ENCODE measurements at regions not wholly inside any gene's neighbourhood (a gene's known extent, or its start where the extent isn't known, plus 50 kb on each side); places are given as distances from the start of the nearest gene placed in this dataset.
A peak's percentile ranks its signal among the peaks of the same experiment; 100 is the strongest.

DNA sequence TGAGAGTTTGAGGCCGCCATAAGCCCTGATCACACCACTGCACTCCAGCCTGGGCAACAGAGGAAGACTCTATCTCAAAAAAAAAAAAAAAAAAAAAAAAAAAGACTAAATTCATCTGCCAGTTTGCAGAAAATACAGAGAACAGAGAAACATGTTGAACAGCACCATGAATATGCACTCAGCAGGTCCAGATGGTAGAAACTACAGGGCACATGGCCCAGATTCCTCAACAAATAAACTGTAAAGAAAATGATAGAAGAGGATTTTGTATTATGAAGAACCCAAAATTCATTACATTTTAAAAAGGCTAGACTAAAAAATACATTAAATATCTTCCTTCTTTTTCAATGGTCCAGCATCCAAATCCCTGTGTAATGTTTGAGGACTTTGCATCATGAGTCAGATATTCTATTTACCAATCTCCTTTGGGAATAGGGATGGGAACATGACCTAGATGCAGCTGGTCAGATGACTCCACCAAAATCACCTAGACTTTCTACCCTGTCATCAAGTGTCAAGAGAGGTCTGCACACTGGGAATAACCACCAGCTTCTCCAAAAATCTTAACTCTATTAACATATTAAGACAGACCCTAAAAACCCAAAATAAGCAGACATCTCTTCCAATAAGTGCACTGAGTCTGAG is 189.1 kb upstream of the TCF21 start:
- Mint-ChIP-seq H3K4me1 (peaks cover 5% of the 10 kb centered on the region), H3K27ac (no peak overlapping the region), H3K36me3 (no peaks in the 10 kb centered on the region), H3K9me3 (peaks cover 2% of the 10 kb centered on the region), H3K4me3 (no peak overlapping the region)
- no peak for DNase-seq (ENCODE audit: low spot score in 2 of 2)
- no peak for ATAC-seq

DNA sequence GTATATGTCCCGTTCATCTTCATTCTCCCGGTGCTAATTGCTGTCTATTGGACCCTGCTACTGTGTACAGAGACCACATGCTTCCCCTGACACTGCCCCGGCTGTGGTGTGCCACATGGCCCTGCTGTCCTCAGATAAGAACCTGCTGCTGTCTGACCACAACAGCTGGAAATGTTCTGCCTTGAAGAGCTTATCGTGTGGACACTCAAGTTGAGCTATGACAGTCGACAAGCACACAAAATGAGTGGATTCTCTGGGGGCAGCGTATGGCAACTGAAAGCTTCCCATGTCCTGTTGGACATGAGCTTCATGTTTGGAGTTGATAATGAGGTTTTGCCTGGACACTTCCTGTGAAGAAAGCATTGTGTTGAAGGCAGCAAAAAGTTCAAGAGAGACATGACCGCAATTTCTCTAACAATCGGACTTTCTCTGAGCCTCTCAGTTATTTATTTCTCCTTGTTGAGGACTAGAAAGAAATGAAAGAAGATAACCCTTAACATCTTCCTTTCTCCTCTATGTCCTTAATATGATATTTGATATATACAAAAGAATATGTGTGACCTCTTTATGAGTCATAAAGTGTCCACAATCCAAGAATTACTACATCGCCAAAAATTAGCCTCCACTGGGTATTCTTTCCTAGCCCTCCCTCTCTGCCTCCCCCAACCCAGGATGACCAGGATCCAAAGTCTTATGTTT is 187.1 kb upstream of the TCF21 start:
- no peak overlapping the region for H3K4me3 Mint-ChIP-seq
- H3K4me1 Mint-ChIP-seq: peaks cover 5% of the 10 kb centered on the region
- DNase-seq (ENCODE audit: low spot score in 2 of 2): no peak
- peaks cover 2% of the 10 kb centered on the region for H3K9me3 Mint-ChIP-seq
- peak; percentile 28 for ATAC-seq
- H3K36me3 Mint-ChIP-seq: no peaks in the 10 kb centered on the region
- H3K27ac Mint-ChIP-seq: no peak overlapping the region

DNA sequence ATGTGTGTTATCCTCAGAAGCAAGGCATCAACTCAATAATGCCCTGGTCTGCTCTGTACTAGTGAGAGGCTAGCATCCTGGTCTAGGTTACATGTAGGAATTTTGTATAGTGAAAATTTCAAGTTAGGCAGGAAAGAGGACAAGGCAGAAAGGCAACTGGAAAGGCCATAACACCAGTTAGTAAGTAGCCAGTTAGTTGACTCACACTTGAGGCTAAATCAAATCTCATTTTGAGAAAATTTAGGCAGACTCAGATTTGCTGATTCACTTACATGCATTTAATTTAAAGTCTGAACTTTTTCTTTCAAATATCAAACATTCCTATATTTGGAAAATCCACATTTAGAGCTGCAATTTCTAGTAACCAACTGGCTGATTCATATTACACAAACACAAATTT is 184.5 kb upstream of the TCF21 start:
- Mint-ChIP-seq H3K4me3 (no peak overlapping the region), H3K9me3 (no peaks in the 10 kb centered on the region), H3K4me1 (peaks cover 5% of the 10 kb centered on the region), H3K36me3 (no peaks in the 10 kb centered on the region), H3K27ac (no peak overlapping the region)
- DNase-seq (ENCODE audit: low spot score in 2 of 2): no peak
- ATAC-seq: no peak

DNA sequence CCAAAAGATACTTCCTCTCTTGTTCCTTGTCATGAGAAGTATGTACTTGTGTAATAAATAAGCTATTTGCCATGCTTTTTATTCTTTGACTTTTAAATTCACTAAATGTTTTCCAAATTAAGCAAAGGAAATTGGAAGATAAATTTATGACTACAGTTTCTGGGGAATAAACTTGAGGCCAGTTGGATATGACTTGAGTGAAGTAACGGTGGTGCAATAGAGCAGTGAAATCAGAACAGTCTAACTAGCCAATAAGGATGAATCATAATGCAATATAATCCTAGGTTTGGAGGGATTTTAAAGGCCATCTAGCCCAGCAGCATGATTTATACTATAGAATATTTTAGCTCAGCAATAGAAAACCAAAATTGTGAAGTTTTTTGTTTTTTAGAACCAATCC is 183.8 kb upstream of the TCF21 start:
- no peak for DNase-seq (ENCODE audit: low spot score in 2 of 2)
- peaks cover 5% of the 10 kb centered on the region for H3K4me1 Mint-ChIP-seq

DNA sequence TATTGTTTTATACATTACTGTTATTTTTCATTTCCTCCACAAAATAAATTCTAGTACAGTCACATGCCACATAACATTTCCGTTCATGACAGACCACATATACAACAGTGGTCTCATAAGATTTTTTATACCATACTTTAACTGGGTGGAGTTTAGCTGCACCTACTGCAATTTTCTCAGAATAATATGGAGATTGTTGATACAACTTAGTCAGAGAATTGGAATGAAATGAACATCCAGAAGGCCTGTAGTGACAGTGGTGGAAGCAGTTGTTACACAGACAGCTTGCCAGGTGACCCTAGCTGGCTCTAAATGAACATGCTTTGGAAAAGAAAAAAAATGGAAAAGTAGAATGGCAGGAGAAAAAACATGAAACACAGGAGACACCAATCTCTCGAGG is 183.2 kb upstream of the TCF21 start:
- no peak overlapping the region for H3K4me3 Mint-ChIP-seq
- H3K36me3 Mint-ChIP-seq: no peaks in the 10 kb centered on the region
- H3K9me3 Mint-ChIP-seq: no peaks in the 10 kb centered on the region
- H3K4me1 Mint-ChIP-seq: peaks cover 5% of the 10 kb centered on the region
- ATAC-seq (no peak), DNase-seq (ENCODE audit: low spot score in 2 of 2) (no peak)
- no peak overlapping the region for H3K27ac Mint-ChIP-seq

More for the DNA sequence above, 183.8 kb upstream of the TCF21 start:
- ATAC-seq: no peak
- Mint-ChIP-seq H3K36me3 (no peaks in the 10 kb centered on the region), H3K4me3 (no peak overlapping the region), H3K9me3 (no peaks in the 10 kb centered on the region), H3K27ac (no peak overlapping the region)

DNA sequence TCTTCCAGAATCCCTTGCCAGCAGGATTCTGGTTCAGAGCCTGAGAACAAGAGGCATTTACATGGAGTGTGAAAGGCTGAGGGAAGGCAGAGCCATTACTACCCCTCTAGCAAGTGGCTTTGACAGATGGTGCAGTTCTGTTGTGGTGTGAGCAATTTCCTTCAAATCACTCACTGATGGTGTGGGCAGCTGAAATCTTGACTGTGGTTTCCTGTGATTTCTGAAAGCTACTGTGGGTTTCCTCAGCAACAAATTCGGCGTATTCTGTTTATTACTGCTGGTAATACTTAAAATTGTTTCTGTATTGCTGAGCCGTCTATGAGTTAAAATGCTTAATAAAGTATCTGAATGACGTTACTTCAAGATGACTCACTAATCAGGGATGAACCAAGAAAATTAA is 181.5 kb upstream of the TCF21 start:
- no peaks in the 10 kb centered on the region for H3K36me3 Mint-ChIP-seq
- no peak overlapping the region for H3K27ac Mint-ChIP-seq
- DNase-seq (ENCODE audit: low spot score in 2 of 2): no peak

DNA sequence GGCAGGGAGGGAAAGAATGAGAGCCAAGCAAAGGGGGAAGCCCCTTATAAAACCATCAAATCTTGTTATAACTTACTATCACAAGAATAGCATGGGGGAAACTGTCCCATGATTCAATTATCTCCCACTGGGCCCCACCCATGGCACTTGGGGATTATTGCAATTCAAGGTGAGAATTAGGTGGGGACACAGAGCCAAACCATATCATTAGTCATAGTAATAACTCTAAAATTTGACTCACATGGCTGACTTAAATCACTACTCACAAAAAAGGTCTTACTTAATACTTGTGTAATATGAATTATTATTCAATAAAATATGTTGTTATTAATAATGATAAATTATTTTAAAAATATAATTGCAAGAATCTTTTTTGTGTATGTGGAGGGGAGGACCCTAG is 178.1 kb upstream of the TCF21 start:
- H3K27ac Mint-ChIP-seq: no peak overlapping the region
- DNase-seq (ENCODE audit: low spot score in 2 of 2): no peak

More for the DNA sequence above, 181.5 kb upstream of the TCF21 start:
- Mint-ChIP-seq H3K9me3 (no peaks in the 10 kb centered on the region), H3K4me1 (no peaks in the 10 kb centered on the region), H3K4me3 (no peak overlapping the region)
- peak; percentile 91 for ATAC-seq

DNA sequence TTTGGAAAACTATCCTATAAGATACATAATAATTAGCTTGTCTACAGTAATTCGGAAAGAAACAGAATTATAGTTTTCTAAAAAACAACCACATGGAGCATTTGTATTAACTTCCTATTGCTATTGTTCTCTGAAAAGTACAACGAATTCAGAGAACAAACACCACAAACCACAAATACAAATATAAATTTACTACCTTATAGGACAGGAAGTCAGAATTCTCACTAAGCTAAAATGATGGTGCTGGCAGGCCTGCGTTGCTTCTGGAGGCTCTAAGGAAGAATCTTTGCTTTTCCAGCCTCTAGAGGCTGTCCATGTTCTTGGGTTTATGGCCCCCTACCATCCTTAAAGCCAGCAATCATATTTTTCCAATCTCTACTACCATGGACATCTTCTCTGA is 173.6 kb upstream of the TCF21 start:
- Mint-ChIP-seq H3K4me1 (no peaks in the 10 kb centered on the region), H3K27ac (no peak overlapping the region), H3K9me3 (no peaks in the 10 kb centered on the region), H3K4me3 (no peak overlapping the region), H3K36me3 (no peaks in the 10 kb centered on the region)
- ATAC-seq (no peak), DNase-seq (ENCODE audit: low spot score in 2 of 2) (no peak)

More for the DNA sequence above, 178.1 kb upstream of the TCF21 start:
- Mint-ChIP-seq H3K36me3 (no peaks in the 10 kb centered on the region), H3K4me3 (no peak overlapping the region), H3K4me1 (no peaks in the 10 kb centered on the region), H3K9me3 (no peaks in the 10 kb centered on the region)
- ATAC-seq: no peak

DNA sequence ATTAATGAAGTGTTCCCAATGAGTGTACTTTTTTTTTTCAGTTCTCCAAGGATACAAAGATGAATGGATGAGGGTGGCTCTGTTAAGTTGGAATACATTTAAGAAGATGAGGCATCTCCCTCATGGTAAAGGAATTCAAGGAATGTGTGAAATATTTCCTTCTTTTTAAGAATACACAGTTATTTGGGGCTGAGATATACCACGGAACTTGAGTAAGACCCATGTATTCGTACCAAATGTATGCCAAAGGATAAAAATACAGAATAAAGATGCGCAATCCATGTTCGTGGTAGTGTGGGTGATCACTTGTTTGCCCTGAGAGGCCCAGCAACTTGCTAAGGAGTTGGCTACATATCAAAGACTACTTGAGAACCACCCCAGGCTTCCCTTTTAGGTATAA is 164.2 kb upstream of the TCF21 start:
- Mint-ChIP-seq H3K36me3 (no peaks in the 10 kb centered on the region), H3K27ac (no peak overlapping the region), H3K4me3 (no peak overlapping the region), H3K4me1 (no peaks in the 10 kb centered on the region), H3K9me3 (peaks cover 4% of the 10 kb centered on the region)
- no peak for DNase-seq (ENCODE audit: low spot score in 2 of 2)
- no peak for ATAC-seq

DNA sequence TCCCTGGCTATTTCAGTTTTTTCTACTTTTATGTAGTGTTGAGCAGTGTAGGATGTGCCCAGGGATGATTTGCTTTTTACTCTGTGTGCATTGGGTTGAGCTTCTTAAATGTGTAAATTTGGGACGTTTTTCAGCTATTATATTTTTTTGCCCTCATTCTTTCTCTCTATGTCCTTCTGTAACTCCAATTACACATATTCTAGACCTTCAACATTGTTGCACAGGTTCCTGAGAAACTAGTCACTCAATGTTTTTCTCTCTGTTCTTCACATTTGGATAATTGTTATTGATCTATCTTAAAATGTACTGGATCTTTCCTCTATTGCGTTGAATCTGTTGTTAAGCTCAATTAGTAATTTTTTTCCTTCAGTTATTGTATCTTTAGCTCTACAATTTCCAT is 162.7 kb upstream of the TCF21 start:
- H3K4me1 Mint-ChIP-seq: no peaks in the 10 kb centered on the region
- DNase-seq (ENCODE audit: low spot score in 2 of 2) (no peak), ATAC-seq (no peak)
- no peaks in the 10 kb centered on the region for H3K36me3 Mint-ChIP-seq
- H3K4me3 Mint-ChIP-seq: no peak overlapping the region
- peaks cover 4% of the 10 kb centered on the region for H3K9me3 Mint-ChIP-seq
- no peak overlapping the region for H3K27ac Mint-ChIP-seq

DNA sequence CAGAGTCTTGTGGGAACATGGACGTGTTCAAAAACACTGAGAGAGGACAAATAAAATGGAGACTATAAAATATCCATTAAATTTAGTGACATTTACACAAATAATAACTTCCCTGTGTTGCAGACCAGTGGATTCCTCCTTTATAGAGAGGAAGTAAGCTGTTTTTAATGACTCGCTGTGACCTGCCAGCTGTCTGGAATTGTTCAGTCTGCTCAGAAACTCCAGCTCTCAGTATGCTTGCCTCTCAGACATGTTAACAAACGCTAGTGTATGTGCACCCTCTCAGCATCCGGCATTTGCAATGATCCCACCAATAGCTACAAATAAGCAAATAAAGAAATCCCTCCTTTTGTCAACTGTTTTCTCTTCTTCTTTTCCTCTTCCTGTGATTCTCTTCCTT is 158.0 kb upstream of the TCF21 start:
- no peak overlapping the region for H3K4me3 Mint-ChIP-seq
- DNase-seq (ENCODE audit: low spot score in 2 of 2) (no peak), ATAC-seq (no peak)
- H3K36me3 Mint-ChIP-seq: no peaks in the 10 kb centered on the region
- H3K4me1 Mint-ChIP-seq: no peaks in the 10 kb centered on the region
- no peak overlapping the region for H3K27ac Mint-ChIP-seq
- H3K9me3 Mint-ChIP-seq: peaks cover 6% of the 10 kb centered on the region

DNA sequence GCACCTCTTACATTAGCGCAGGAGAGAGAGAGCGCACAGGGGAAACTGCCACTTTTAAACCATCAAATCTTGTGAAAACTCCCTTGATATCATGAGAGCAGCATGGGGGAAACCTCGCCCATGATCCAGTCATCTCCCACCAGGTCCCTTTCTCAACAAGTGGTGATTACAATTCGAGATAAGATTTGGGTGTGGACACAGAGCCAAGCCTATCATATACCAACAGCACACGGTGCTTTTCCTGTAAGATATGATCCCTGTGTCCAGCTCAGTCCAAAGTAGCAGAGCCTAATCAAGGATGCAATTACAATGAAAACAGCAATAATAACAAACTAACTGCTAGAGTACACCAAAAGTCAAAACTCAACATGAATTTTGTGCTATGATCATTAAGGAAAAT is 148.7 kb upstream of the TCF21 start:
- Mint-ChIP-seq H3K27ac (no peak overlapping the region), H3K9me3 (no peaks in the 10 kb centered on the region), H3K4me3 (no peak overlapping the region), H3K4me1 (no peaks in the 10 kb centered on the region), H3K36me3 (no peaks in the 10 kb centered on the region)
- DNase-seq (ENCODE audit: low spot score in 2 of 2): no peak
- ATAC-seq: no peak

DNA sequence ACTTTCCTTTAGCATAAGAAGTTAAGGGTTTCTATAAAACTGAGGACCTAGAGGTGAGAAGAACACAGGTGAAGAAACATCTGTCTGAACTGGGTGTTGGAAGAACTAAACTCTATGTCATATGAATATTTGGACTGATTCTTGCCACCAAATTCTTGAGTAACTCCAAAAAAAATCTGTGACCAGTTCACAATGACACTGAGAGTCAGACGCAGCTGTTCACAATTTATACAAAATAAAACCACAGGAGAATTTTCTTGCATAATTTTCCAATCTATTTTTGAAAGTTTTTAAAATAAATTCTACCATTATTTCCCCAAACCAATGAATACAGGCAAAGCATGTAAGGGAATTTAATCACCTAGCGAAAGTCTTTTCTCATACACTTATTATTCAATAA is 148.1 kb upstream of the TCF21 start:
- DNase-seq (ENCODE audit: low spot score in 2 of 2): no peak
- no peak for ATAC-seq
- Mint-ChIP-seq H3K36me3 (no peaks in the 10 kb centered on the region), H3K9me3 (no peaks in the 10 kb centered on the region), H3K4me3 (no peak overlapping the region), H3K4me1 (no peaks in the 10 kb centered on the region), H3K27ac (no peak overlapping the region)

DNA sequence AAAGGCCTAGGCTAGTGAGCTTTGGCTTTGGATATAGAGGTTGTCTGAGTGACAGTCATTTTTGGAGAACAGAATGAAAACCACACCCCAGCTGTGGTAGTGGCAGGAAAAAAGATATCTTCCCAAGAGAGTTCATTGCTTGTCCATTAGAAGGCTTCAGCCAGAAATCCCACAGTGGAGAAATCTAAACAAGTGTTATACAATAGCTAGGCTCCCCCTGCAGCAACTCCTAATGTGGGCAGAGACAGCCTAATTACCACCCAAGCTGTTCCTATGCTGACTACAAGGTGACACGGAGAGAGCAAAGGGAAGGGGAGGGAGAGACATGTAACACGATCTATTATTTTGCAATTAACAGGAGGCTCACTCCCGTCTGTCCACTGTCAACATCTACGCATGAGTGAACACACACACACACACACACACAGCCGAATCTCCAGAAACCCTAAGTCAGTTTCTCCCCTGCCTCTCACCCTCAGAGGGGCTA is 147.5 kb upstream of the TCF21 start:
- Mint-ChIP-seq H3K36me3 (no peaks in the 10 kb centered on the region), H3K4me3 (no peak overlapping the region)

DNA sequence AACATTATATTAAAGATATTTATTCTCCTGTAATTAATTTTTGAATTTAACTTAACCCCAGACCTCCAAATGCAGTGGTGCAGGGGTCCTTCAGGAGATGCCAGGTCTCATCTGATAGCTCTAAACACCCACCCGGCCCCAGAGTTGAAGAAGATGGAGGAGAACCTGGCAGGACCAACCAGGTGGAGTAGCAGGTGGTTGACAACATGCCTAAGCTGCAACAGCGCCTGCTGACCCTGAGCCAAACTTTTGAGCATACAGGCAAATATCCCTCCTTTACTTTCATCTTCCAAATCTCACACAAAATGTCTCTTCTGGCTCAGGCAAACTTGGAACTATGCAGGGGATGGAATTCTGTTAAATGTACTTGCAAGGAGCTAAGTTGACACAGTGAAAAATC is 145.3 kb upstream of the TCF21 start:
- H3K36me3 Mint-ChIP-seq: no peaks in the 10 kb centered on the region
- H3K9me3 Mint-ChIP-seq: peaks cover 3% of the 10 kb centered on the region
- ATAC-seq (no peak), DNase-seq (ENCODE audit: low spot score in 2 of 2) (no peak)
- no peaks in the 10 kb centered on the region for H3K4me1 Mint-ChIP-seq
- H3K27ac Mint-ChIP-seq: no peak overlapping the region
- no peak overlapping the region for H3K4me3 Mint-ChIP-seq

More for the DNA sequence above, 147.5 kb upstream of the TCF21 start:
- Mint-ChIP-seq H3K27ac (no peak overlapping the region), H3K4me1 (no peaks in the 10 kb centered on the region), H3K9me3 (no peaks in the 10 kb centered on the region)
- no peak for ATAC-seq
- no peak for DNase-seq (ENCODE audit: low spot score in 2 of 2)

DNA sequence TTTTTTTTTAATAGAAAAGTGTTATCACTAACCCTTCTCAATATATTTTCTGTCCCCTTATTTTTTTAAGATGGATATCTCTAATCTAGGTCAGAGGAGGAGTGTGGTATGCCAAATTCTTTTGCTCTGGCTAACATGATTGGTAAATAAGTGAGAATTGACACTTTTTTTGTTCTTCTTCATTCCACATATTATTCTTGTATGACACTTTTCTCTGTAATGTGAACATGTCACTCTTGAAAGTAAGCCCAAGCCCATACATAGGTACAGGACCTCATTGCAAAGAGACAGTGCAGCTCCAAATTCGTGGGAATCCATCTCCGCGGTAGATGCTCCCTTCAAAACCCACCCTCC is 142.5 kb upstream of the TCF21 start:
- H3K36me3 Mint-ChIP-seq: no peaks in the 10 kb centered on the region
- H3K4me1 Mint-ChIP-seq: no peaks in the 10 kb centered on the region
- no peak overlapping the region for H3K27ac Mint-ChIP-seq
- DNase-seq (ENCODE audit: low spot score in 2 of 2): no peak
- H3K4me3 Mint-ChIP-seq: no peak overlapping the region
- H3K9me3 Mint-ChIP-seq: peaks cover 3% of the 10 kb centered on the region
- ATAC-seq: no peak

All from stimulated activated effector memory CD8-positive, alpha-beta T cell treated with anti-CD3 and anti-CD28 coated beads, Interleukin-12 subunit alpha, Interleukin-12 subunit beta, amount 100 ng/mL, for 72 hours (primary cell).